ENCODE measurements at regions not wholly inside any gene's neighbourhood (a gene's known extent, or its start where the extent isn't known, plus 50 kb on each side); places are given as distances from the start of the nearest gene placed in this dataset.

DNA sequence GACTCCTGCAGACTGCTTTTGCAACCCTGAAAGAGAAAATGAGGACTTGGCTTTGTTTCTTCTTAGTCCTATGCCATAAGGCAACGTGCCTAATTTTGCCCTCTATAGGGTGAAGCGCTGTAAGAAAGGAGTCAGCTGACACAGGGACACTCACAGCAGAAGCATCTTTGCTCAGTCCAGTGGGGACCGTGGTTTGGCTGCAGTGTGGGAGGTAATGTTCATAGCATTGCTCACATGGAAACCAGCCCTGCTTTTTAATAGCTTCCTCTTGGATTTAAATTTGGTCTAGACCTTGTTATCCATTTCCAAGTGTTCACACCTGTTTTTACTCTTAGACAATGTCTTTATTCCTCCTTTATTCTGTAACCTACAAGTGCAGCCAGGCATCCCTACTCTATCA is 1032.1 kb downstream of the NTRK3 start:
- Histone ChIP-seq H3K27me3 (replicated peaks; ENCODE audit: insufficient read depth) (no peaks in the 10 kb centered on the region), H3K9me3 (no peaks in the 10 kb centered on the region), H3K4me3 (no peak overlapping the region), H3K4me1 (ENCODE audit: control insufficient read depth in 1 of 2, low read depth in 2 of 2) (no peaks in the 10 kb centered on the region), H3K36me3 (no peaks in the 10 kb centered on the region), H3K27ac (no peak overlapping the region)
- TF ChIP-seq CTCF (IDR thresholded peaks at IDR 0.05): no peak
- no peak for DNase-seq (ENCODE audit: low spot score)
- no peak for ATAC-seq (ENCODE audit: insufficient number of reproducible peaks, low FRiP score, low read depth)

GRCh38 chr15:87219650-87220615 is 1036.6 kb downstream of the NTRK3 start:
- no peak for TF ChIP-seq CTCF (IDR thresholded peaks at IDR 0.05)
- Histone ChIP-seq H3K4me3 (no peak overlapping the region), H3K27ac (no peak overlapping the region), H3K4me1 (ENCODE audit: control insufficient read depth in 1 of 2, low read depth in 2 of 2) (no peaks in the 10 kb centered on the region), H3K9me3 (no peaks in the 10 kb centered on the region), H3K27me3 (replicated peaks; ENCODE audit: insufficient read depth) (no peaks in the 10 kb centered on the region), H3K36me3 (no peaks in the 10 kb centered on the region)
- no peak for DNase-seq (ENCODE audit: low spot score)
- no peak for ATAC-seq (ENCODE audit: insufficient number of reproducible peaks, low FRiP score, low read depth)

- ATAC-seq (ENCODE audit: insufficient number of reproducible peaks, low FRiP score, low read depth): no peak
- Histone ChIP-seq H3K36me3 (no peaks in the 10 kb centered on the region), H3K27ac (no peak overlapping the region), H3K4me1 (ENCODE audit: control insufficient read depth in 1 of 2, low read depth in 2 of 2) (no peaks in the 10 kb centered on the region), H3K9me3 (no peaks in the 10 kb centered on the region), H3K27me3 (replicated peaks; ENCODE audit: insufficient read depth) (no peaks in the 10 kb centered on the region), H3K4me3 (no peak overlapping the region)
- no peak for TF ChIP-seq CTCF (IDR thresholded peaks at IDR 0.05)
- no peak for DNase-seq (ENCODE audit: low spot score)
These were observed 1041.4 kb downstream of the NTRK3 start for GRCh38 chr15:87215100-87215499.

- Histone ChIP-seq H3K9me3 (no peaks in the 10 kb centered on the region), H3K27ac (no peak overlapping the region), H3K36me3 (no peaks in the 10 kb centered on the region), H3K4me3 (no peak overlapping the region), H3K4me1 (ENCODE audit: control insufficient read depth in 1 of 2, low read depth in 2 of 2) (no peaks in the 10 kb centered on the region), H3K27me3 (replicated peaks; ENCODE audit: insufficient read depth) (no peaks in the 10 kb centered on the region)
- DNase-seq (ENCODE audit: low spot score) (no peak), ATAC-seq (ENCODE audit: insufficient number of reproducible peaks, low FRiP score, low read depth) (no peak)
- no peak for TF ChIP-seq CTCF (IDR thresholded peaks at IDR 0.05)
These were observed 1042.9 kb downstream of the NTRK3 start for GRCh38 chr15:87213626-87214025.

DNA sequence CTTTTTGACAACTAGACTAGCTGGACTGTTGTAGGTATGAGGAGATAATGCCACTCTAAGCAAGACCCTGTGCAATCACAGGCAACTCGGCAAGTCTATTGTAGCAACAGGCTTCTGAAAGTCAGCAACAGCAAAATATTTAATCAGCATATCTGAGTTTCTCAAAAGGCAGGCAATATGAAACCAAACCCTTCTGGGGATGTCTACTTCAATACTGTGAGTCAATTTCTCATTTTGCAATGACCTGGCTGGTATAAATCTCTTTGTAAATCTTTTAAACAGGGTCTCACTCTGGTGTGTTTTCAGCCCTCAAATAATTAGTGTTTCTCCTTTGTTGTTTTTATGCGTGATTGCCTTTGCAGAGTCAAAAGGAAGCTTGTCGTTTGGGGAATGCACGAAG is 1044.5 kb downstream of the NTRK3 start:
- no peaks in the 10 kb centered on the region for H3K4me1 ChIP-seq (ENCODE audit: control insufficient read depth in 1 of 2, low read depth in 2 of 2)
- H3K27me3 ChIP-seq (replicated peaks; ENCODE audit: insufficient read depth): no peaks in the 10 kb centered on the region
- H3K27ac ChIP-seq: no peak overlapping the region
- H3K4me3 ChIP-seq: no peak overlapping the region
- TF ChIP-seq CTCF (IDR thresholded peaks at IDR 0.05): no peak
- DNase-seq (ENCODE audit: low spot score) (no peak), ATAC-seq (ENCODE audit: insufficient number of reproducible peaks, low FRiP score, low read depth) (no peak)
- H3K36me3 ChIP-seq: no peaks in the 10 kb centered on the region
- no peaks in the 10 kb centered on the region for H3K9me3 ChIP-seq
